ENCODE measurements at regions not wholly inside any gene's neighbourhood (a gene's known extent, or its start where the extent isn't known, plus 50 kb on each side); places are given as distances from the start of the nearest gene placed in this dataset.

GRCh38 chr7:27299861-27300260 is 57.3 kb downstream of the EVX1 start:
- DNase-seq (ENCODE audit: low spot score) = no peak

- no peak for DNase-seq (ENCODE audit: low spot score)
Measured at GRCh38 chr7:27300421-27300820, 57.8 kb downstream of the EVX1 start.

GRCh38 chr7:27302590-27302989 is 60.0 kb downstream of the EVX1 start:
- no peak for DNase-seq (ENCODE audit: low spot score)

- DNase-seq (ENCODE audit: low spot score) = no peak
Measured at GRCh38 chr7:27303026-27303425, 60.4 kb downstream of the EVX1 start.

GRCh38 chr7:27305854-27306253 is 63.3 kb downstream of the EVX1 start:
- DNase-seq (ENCODE audit: low spot score) = no peak

- no peak for DNase-seq (ENCODE audit: low spot score)
Measured at GRCh38 chr7:27312820-27313219, 70.2 kb downstream of the EVX1 start.

GRCh38 chr7:27314111-27314510 is 71.5 kb downstream of the EVX1 start:
- DNase-seq (ENCODE audit: low spot score) = no peak

GRCh38 chr7:27315066-27315465 is 72.5 kb downstream of the EVX1 start:
- DNase-seq (ENCODE audit: low spot score) = no peak

- DNase-seq (ENCODE audit: low spot score) = no peak
Measured at GRCh38 chr7:27316311-27316710, 73.7 kb downstream of the EVX1 start.

- no peak for DNase-seq (ENCODE audit: low spot score)
Measured at GRCh38 chr7:27324246-27324645, 81.6 kb downstream of the EVX1 start.

GRCh38 chr7:27329909-27330308 is 87.3 kb downstream of the EVX1 start:
- DNase-seq (ENCODE audit: low spot score) = no peak

- no peak for DNase-seq (ENCODE audit: low spot score)
Measured at GRCh38 chr7:27339478-27339877, 96.9 kb downstream of the EVX1 start.

GRCh38 chr7:27344471-27344870 is 101.9 kb downstream of the EVX1 start:
- no peak for DNase-seq (ENCODE audit: low spot score)

- DNase-seq (ENCODE audit: low spot score) = no peak
Measured at GRCh38 chr7:27345164-27345887, 102.7 kb downstream of the EVX1 start.

- DNase-seq (ENCODE audit: low spot score) = no peak
Measured at GRCh38 chr7:27345997-27346396, 103.4 kb downstream of the EVX1 start.

- DNase-seq (ENCODE audit: low spot score) = no peak
Measured at GRCh38 chr7:27346531-27347275, 104.1 kb downstream of the EVX1 start.

- DNase-seq (ENCODE audit: low spot score) = no peak
Measured at GRCh38 chr7:27347276-27347640, 104.7 kb downstream of the EVX1 start.

GRCh38 chr7:27349621-27350020 is 107.0 kb downstream of the EVX1 start:
- no peak for DNase-seq (ENCODE audit: low spot score)

- DNase-seq (ENCODE audit: low spot score) = no peak
Measured at GRCh38 chr7:27351137-27351536, 108.5 kb downstream of the EVX1 start.

GRCh38 chr7:27351786-27352185 is 109.2 kb downstream of the EVX1 start:
- no peak for DNase-seq (ENCODE audit: low spot score)

- no peak for DNase-seq (ENCODE audit: low spot score)
Measured at GRCh38 chr7:27359181-27360125, 116.9 kb downstream of the EVX1 start.

GRCh38 chr7:27361522-27361921 is 118.9 kb downstream of the EVX1 start:
- no peak for DNase-seq (ENCODE audit: low spot score)

GRCh38 chr7:27362026-27362425 is 119.4 kb downstream of the EVX1 start:
- DNase-seq (ENCODE audit: low spot score) = no peak
